Epithelial cell of esophagus (primary cell): ENCODE measurements at regions not wholly inside any gene's neighbourhood (a gene's known extent, or its start where the extent isn't known, plus 50 kb on each side); places are given as distances from the start of the nearest gene placed in this dataset.

Source experiments
- DNase-seq: peaks from one replicate; pipeline ENCODE4 v3.0.0; 2010; ENCODE audit warnings: low read depth
- H3K4me3 ChIP-seq: 2 replicates; pipeline ENCODE4 v1.5.1; 2011; ENCODE audit warnings: mild to moderate bottlenecking, low read length, control low read depth
- TF ChIP-seq, protein P1 (sequence below): IDR thresholded peaks from 2 replicates; pipeline ENCODE4 v1.5.1; 2011; ENCODE audit warnings: low read depth, mild to moderate bottlenecking, low read length, control low read depth, inconsistent platforms; ENCODE audit not compliant: insufficient read depth; ENCODE audit errors: missing control alignments

DNA sequence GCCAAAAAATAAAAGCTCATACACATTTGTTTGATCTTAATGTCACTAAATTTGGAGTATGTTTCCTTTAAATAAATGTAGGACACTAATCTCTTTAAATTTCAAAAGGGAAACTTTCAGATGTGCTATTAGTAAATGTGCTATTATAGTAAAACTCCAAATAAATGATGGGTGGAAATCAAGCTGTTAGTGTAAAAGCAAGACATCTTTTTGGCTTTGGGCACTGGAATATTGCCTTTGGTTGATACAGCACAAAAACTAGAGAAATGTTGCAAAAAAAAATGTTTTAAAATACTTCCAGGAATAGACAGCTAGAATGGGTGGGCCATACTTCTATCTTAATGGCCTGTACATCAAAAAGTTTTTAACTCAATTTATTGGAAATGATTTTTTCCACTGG, 151.6 kb downstream of the FBXO8 start:
- no peak for DNase-seq
- TF ChIP-seq, protein P1, sequence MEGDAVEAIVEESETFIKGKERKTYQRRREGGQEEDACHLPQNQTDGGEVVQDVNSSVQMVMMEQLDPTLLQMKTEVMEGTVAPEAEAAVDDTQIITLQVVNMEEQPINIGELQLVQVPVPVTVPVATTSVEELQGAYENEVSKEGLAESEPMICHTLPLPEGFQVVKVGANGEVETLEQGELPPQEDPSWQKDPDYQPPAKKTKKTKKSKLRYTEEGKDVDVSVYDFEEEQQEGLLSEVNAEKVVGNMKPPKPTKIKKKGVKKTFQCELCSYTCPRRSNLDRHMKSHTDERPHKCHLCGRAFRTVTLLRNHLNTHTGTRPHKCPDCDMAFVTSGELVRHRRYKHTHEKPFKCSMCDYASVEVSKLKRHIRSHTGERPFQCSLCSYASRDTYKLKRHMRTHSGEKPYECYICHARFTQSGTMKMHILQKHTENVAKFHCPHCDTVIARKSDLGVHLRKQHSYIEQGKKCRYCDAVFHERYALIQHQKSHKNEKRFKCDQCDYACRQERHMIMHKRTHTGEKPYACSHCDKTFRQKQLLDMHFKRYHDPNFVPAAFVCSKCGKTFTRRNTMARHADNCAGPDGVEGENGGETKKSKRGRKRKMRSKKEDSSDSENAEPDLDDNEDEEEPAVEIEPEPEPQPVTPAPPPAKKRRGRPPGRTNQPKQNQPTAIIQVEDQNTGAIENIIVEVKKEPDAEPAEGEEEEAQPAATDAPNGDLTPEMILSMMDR: no peak
- H3K4me3 ChIP-seq: no peak overlapping the region

GRCh38 chr4:174122705-174123104, 160.8 kb downstream of the FBXO8 start:
- DNase-seq: no peak
- TF ChIP-seq, protein P1: no peak
- no peak overlapping the region for H3K4me3 ChIP-seq

DNA sequence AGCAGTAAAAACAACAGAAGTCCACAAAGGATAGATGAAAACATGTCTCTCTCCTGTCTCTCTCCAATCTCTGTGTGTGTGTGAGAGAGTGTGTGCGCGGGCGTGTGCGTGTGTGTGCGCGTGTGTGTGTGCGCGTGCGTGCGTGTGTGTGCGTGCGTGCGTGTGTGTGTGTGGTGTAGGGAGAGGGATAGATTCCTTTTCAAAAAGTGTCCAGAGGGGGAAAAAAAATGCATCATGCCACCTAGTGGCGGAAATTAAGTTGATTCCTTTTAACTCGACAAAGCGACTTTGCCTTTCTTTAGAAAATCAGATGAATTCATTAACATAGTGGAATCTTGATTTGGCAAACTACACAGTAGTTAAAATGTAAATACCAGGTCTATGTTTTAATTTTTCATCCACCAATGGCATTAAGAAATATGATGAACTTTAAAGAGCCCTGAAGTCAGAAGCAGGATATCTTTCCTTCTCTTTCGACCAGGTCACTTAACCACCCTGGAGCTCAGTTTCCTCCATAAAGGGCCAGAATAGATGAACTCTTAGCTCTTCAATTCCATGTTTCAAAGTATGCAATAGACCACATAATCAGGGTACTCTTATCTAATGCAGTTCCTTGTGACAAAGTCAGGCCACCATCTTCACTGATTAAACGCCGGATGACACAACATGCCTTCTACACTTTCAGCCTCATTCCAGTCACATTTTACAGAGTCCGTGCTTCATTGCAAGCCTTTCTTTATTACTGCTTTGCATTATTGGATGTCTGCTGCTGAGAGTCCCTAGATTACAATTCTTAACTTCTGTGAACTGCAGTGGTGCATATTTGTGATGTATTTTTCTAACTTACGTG, 162.8 kb downstream of the FBXO8 start:
- H3K4me3 ChIP-seq: peak overlapping the region; percentile 25
- TF ChIP-seq, protein P1: peak; percentile 51
- peak; percentile 59 for DNase-seq

DNA sequence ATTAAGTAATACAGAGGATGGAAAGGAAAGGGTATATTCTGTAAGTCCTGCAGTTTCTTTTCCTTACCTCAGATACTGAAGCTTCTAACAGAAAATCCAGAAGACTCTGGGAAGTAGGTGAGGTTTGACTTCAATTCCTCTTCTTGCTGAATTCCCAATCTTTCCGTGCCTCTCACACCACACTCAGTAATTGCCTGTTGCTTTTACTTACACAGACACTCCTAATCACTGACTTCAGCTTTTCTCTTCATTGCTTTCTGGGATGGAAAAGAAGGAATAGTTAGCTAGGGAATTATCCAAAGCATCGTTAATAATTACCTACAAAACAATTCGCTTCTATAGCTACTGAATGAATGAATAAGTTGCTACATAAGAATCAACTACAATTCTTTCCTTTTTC, 163.6 kb downstream of the FBXO8 start:
- DNase-seq: no peak
- H3K4me3 ChIP-seq: no peak overlapping the region
- TF ChIP-seq, protein P1: no peak

- TF ChIP-seq, protein P1: no peak
- peak; percentile 50 for DNase-seq
- H3K4me3 ChIP-seq: no peak overlapping the region
These were observed 164.4 kb downstream of the FBXO8 start for GRCh38 chr4:174119051-174119450.

DNA sequence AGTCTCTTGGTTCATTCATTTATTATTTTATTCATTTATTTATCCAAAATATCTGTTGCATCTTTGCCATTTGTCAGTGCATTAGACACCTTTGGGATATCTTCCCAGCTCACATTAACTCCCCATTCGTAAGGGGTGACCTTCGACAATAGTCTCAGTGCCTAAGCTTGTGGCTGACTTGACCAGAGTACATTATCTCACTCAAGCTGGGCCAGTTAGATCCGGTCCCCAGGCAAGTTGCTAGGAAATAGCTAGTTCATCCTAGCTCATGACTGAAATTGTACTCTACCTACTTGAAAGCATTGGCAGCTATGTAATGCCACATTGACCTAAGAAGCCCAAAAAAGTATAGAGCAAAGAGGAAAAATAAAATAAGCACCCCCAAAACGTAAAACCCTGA, 165.3 kb downstream of the FBXO8 start:
- no peak for DNase-seq

DNA sequence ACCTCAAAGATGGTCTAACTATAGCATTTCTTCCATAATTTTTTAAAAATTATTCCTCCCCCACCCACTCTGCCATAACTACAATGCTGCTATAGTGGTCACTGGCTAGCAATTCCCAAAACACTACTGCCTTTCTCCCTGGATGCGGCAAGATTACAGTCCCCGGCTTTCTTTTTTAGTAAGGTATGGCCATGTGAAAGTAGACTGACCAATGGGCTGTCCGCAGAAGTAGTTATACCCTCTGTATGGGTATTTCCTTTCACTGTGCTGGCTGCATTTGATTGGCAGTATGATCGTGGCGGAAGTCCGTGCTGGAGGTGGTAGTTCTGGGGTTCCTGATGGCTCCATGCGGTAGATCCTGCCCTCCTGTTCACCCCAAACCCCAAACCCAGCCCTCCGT, 166.0 kb downstream of the FBXO8 start:
- DNase-seq: no peak
- no peak overlapping the region for H3K4me3 ChIP-seq
- TF ChIP-seq, protein P1: no peak

More for the DNA sequence above, 165.3 kb downstream of the FBXO8 start:
- TF ChIP-seq, protein P1: no peak
- H3K4me3 ChIP-seq: no peak overlapping the region
